ENCODE measurements at regions not wholly inside any gene's neighbourhood (a gene's known extent, or its start where the extent isn't known, plus 50 kb on each side); places are given as distances from the start of the nearest gene placed in this dataset.

DNA sequence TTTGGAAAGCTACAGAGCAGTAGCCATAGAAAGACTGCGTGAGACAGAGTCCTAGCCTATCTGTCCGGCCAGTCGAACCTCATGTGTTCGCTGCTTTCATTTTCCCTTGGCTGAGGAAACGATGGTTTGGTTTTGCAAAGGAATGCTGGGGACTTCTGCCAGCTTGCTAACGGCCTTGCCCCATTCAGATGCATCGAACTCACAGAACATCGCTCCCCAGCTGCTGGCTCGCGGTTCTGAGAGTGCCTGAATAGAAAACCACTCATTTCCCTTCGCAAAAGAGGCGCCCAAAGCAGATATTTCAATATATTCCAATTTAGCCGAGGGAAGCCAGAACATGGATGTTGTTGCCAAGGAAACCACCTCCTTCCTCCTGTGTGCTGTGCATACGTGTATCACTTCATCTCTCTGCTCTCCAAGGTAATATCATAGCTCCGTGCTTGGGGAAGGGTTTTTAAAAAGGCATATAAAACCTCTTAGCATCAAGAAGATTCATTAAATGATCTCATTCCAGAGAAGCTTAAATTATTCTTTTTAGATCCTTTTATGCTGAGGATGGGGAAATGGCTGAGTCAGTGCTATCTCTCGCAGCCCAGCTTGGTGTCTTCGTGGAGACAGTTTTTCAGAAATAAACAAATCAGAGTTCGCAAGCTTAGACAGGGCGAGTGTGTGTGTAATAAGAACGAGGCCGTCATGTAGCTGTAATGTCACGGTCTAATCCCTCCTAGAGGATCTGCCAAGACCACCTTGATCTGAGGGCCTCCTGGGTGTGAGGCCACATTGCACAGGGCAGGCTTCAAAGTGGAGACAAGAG lies 215.2 kb downstream of the RPS24 start:
- DNase-seq (ENCODE audit: low spot score), result no peak

DNA sequence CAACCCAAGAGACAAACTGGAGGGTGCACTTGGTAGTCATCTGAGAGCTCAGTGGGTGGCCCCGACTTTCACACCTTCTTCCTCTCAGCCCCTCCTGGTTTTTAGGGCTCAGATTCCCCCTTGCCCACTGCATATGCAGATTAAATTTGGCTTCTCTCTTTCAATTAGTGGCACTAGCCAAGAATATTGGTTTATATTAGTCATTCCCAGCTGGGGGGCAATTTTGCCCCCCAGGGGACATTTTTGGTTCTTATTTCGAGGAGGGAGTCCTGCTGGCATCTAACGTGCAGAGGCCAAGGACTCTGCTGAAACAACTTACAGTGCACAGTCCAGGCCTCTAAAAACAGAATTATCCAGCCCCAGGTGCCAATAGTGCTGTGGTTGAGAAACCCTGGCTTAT lies 216.0 kb downstream of the RPS24 start:
- DNase-seq (ENCODE audit: low spot score), result no peak

GRCh38 chr10:78250313-78251015 lies 216.8 kb downstream of the RPS24 start:
- no peak for DNase-seq (ENCODE audit: low spot score)

DNA sequence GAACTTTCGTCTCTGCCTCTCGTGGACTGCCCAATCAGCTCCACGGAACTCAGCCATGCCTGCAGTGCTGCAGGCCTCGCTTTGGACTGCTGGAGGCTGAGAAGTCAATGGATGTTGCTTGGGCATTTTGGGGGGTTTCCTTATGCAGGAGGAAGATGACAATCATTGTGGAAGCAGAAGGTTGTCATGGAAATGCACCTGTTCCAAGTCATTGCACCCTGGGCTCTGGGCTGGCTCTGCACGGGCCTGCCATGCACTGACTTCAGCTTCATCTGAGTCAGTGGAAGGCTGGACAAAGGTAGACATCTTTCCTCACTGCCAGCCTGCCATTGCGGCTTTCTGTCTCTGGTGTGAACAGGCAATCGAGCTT lies 217.3 kb downstream of the RPS24 start:
- DNase-seq (ENCODE audit: low spot score), result no peak

DNA sequence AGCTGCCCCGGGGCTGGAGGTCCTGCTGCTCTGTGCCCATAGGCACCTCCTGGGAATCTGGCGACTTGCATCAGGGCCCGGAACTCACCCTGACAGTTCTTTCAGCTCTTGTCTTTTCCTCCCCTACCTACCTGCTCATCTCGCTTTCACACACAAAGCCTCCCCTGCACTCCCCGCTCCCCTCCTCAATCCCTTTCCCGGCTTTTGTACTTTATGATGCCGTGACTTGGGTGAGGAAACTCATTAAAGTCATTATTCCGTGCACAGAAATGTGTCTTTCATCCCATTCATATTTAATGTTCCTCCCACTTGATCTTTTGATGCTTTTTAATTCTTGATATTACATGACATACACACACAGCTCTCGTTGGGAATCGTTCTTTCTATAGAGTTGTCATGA lies 218.6 kb downstream of the RPS24 start:
- no peak for DNase-seq (ENCODE audit: low spot score)

DNA sequence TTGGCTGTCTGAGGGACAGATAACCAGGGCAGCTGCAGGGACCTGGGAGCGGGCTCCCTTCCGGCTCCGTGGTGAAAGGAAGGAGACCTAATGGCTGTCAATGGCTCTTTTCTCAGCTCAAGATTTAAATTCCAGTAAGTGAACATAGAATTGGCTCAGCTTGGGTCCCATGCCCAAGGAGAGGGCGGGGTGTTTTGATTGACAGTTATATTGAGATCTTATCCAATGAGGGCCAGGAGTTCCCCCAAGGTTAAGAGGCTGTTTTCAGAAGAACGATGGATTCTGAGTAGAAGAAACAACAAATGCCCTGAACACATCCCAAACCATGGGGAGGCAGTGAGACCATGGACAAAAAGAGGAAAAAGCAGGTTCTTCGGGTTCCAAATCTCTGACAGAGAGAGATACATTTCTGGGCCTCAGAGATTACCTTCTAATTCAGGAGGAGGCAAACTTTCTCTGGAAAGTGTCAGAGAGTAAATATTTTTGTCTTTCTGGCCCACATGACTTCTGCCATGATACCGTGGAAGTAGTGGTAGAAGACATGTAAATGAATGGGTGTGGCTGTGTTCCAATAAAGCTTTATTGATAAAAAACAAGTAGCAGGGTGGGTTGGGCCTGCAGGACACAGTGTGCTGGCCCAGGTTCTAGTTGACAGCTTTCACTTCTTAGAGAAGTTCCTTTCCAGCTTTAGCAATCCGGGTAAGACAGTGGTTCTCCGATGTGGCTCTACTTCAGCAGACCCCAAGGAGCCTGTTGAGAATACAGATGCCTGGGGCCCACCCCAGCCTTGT lies 219.6 kb downstream of the RPS24 start:
- no peak for DNase-seq (ENCODE audit: low spot score)

DNA sequence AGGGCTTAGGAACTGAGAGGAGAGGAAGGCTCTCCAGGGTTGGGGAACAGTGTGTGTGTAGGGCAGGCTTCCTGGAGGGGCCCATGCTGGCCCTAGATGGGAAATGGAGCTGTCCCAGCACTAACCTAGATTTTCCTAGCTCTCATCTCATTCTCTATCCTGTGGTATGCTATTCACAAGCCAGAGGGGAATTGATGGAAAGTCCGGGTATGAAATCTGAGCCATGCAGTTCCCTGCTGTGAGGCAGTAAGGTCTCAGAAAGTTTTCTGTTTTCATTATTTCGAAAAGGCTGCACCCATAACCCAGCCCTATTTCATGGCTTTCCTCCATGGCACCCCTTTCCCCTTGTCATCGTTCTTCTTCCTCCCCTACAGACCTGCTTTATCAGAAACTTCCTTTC lies 220.3 kb downstream of the RPS24 start:
- DNase-seq (ENCODE audit: low spot score), result no peak

- DNase-seq (ENCODE audit: low spot score), result no peak
Measured at GRCh38 chr10:78255214-78255613, 221.6 kb downstream of the RPS24 start.

- peak; percentile 93 for DNase-seq (ENCODE audit: low spot score)
Measured at GRCh38 chr10:78255796-78256638, 222.4 kb downstream of the RPS24 start.

GRCh38 chr10:78258323-78259030 lies 224.8 kb downstream of the RPS24 start:
- DNase-seq (ENCODE audit: low spot score), result no peak

DNA sequence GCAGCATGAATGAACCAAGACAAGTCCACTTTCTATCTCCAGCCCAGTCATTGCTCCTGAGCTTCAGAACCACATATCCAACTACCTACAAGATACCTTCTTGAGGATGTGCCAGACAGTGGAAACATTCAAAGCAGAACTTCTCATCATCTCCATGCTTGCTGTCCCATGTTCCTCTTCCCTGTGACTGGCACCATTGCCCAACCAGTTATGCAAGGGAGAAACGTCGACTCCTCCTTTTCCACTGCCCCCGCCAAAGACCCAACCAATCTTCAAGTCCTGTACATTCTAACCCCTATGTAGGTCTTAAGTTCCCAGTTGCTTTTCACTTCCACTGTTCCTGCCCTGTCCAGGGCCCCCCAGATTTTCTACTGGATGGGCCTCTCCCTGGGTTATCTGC lies 225.7 kb downstream of the RPS24 start:
- DNase-seq (ENCODE audit: low spot score), result no peak

- DNase-seq (ENCODE audit: low spot score), result no peak
Measured at GRCh38 chr10:78260141-78260540, 226.5 kb downstream of the RPS24 start.

- no peak for DNase-seq (ENCODE audit: low spot score)
Measured at GRCh38 chr10:78260680-78261079, 227.0 kb downstream of the RPS24 start.

DNA sequence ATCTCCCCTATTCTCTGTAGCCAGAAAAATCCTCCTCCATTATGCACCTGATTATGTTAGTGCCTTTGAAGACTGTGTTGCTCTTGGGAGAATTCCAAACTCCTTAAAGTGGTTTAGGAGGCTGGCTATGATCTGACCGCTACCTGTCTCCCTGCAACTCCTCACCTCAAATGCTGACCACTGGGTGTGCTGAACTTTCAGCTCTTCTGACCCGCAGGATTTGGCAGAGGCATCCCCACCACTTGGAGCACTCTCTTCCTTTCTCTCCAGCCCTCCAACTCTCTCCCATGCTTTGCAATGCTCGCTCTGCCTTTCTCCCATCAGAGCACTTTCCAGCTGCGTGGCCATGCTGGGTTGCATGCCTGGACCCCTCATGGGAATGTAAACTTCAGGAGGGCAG lies 227.6 kb downstream of the RPS24 start:
- DNase-seq (ENCODE audit: low spot score), result no peak

DNA sequence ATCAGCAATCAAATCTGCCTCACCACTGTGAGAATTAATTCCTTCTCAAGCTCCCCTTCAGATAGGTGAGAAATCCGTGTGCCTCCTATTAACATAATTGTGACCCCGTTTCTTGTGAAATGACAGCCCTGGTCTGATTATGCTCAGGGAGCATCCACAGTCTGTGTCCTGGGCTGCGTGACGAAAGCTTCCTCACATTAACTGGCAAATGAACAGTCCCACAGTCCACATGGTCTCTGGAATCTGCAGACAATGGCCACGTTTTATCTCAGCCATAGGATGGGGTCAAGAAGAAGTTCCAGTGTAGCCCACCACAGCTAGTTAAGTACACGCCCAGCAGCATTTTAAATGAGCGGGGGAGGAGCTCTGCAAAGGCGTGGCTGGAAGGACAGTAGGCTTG lies 229.2 kb downstream of the RPS24 start:
- DNase-seq (ENCODE audit: low spot score), result no peak

- DNase-seq (ENCODE audit: low spot score), result peak; percentile 50
Measured at GRCh38 chr10:78263521-78263988, 229.9 kb downstream of the RPS24 start.

- no peak for DNase-seq (ENCODE audit: low spot score)
Measured at GRCh38 chr10:78264361-78264760, 230.7 kb downstream of the RPS24 start.

- no peak for DNase-seq (ENCODE audit: low spot score)
Measured at GRCh38 chr10:78266741-78267469, 233.2 kb downstream of the RPS24 start.

DNA sequence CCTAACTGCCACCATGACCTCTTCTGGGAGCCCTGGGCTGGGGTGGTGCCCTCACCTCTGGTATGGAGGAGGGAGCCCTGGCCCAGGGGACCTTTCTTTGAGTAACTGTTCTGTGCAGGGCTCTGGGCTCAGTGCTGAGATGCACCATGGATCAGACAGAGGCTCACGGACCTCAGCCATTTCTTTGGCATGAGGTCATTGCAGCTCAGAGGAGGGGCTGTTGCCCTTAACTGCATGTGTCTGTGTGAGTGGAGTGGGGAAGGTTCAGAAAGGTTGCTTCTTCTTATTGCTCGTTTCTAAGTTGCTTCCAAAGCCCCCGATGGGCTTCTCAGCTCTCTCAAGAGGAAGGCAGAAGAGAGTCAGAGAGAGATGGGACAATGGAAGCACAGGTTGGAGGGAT lies 233.9 kb downstream of the RPS24 start:
- DNase-seq (ENCODE audit: low spot score), result no peak

GRCh38 chr10:78269060-78269459 lies 235.4 kb downstream of the RPS24 start:
- no peak for DNase-seq (ENCODE audit: low spot score)

GRCh38 chr10:78272329-78272728 lies 238.7 kb downstream of the RPS24 start:
- DNase-seq (ENCODE audit: low spot score), result no peak

All from COLO829 (cell line).